ENCODE measurements at regions not wholly inside any gene's neighbourhood (a gene's known extent, or its start where the extent isn't known, plus 50 kb on each side); places are given as distances from the start of the nearest gene placed in this dataset.
"Not testable (repeated sequence)": the region's sequence is repeated elsewhere in the genome, so short reads cannot be mapped to it uniquely, and the experiment has no call there.

DNA sequence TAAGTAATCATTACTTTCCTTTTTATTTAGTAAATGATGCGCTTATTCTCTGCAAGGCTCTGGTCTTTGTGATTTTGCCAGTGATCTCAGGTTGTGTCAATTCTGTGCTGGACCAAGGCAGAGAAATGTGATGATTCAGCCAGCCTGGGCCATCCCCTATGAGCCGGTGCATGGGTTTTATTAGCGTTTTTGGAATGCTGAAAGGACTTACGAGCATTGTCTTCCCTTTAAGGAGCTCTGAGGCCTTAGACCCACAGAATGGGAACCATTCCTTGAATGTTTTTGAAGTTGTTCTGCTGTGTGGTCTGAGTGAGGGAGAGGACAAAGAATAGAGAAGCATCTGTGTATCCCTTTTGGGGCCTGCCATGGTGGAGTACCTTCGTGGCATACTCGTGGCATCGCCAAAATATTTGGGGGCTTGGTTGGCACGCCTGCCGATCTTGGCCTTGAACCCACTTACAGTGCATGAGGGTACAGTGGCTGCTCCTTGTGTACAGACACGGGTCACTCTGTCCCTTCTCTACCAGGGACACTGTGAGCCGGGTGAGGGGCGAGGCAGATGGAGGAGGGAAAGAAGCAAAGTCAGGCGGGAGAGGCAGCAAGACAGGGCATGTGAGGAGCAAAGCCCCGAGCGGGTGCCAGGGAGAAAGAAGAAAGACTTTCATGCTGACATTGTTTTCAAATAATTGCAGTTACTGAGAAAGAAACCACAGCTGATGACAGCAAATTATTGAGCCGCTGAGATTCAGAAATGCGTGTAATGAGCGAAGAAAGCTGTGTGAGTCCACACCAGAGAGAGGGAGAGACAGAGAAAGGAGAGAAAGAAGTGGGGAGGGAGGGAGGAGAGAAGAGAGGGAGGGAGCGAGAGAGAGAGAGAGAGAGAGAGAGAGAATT lies 269.4 kb upstream of the RGMA start:
- no peak for DNase-seq

GRCh38 chr15:93348711-93349545 lies 259.9 kb upstream of the RGMA start:
- DNase-seq: no peak

DNA sequence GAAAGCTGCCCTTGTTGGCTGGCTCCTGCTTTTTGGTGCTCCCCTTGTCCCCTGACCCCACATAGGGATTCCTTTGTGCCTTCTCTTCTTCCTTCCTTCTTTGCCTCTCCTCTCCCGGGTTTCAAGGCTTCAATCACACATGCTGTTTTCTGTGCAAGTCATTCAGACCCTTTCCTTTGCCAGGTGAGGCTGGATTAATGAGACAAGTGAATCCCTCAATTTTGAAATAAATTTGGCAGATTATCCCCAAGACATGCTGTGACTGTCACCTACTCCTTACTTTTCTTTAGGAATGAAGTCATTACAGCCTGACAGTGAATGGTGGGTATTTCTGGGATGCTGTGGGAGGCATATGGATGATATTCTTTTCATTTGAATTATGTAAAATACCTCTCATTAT lies 259.0 kb upstream of the RGMA start:
- no peak for DNase-seq

GRCh38 chr15:93345981-93346380 lies 257.0 kb upstream of the RGMA start:
- no peak for DNase-seq

DNA sequence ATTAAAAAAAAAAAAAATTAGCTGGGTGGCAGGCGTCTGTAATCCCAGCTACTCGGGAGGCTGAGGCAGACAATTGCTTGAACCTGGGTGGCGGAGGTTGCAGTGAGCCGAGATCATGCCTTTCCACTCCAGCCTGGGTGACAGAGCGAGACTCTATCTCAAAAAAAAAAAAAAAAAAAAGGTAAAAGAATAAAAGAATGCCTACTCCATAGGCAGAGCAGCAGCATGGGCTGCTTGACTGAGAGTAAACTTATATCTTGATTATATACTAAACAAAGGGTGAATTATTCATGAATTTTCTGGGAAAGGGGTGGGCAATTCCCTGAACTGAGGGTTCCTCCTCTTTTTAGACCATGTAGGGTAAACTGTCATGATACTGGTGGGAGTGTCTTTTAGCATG lies 254.4 kb upstream of the RGMA start:
- not testable (repeated sequence) for DNase-seq

DNA sequence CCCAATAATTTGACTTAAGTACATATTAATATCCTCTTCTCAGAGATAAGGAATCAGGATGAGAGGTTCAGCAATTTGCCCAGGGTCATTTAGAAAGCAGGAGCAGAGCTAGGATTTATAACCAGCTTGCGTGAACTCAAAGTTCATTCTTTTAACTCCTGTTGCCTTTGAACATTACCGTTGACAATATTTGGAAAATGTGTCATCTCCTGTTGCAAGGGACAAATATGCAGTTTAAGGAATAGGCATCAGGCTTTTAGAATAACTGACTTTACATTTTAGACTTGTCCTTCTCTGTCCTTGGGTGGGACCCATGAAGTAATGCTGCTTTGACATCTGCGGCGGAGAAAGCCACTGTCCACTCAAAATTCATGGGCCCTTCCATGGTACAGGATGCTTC lies 252.2 kb upstream of the RGMA start:
- no peak for DNase-seq

DNA sequence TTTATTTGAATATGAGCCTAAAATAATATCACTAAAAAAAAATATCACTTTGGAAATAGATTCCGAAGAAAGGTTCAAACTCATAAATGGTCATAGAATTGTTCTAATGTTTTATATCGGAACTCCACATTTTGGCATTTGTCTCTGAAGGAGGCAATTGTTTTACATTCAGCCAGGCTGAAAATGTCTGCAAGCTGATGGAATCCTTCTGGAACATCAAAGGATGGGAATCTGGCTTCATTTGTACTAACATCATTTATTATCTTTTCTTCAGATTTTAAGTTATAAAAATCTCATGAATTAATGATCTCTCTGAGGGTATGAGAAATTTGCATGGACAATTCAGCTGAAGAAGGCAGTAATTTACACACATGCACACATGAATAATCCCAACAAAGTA lies 251.4 kb upstream of the RGMA start:
- no peak for DNase-seq

DNA sequence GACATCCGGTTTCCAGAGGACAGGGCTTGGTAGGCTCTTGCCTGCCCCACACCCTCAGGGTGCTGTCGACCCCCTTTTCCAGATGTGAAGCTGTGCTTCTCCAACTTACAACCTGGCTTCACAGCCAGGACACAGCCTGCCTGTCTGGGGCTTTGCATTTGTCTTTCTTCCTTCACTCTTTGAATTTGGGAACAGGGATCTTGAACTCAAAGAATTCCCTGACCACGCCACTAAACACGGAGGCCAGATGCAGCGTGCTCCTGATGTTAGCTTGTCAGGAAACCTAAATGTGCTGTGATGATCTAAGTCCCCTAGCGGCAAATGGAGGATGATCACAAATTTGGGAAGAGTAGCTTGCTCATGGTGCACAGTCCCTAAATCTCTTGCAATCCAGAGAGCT lies 244.8 kb upstream of the RGMA start:
- DNase-seq: no peak

DNA sequence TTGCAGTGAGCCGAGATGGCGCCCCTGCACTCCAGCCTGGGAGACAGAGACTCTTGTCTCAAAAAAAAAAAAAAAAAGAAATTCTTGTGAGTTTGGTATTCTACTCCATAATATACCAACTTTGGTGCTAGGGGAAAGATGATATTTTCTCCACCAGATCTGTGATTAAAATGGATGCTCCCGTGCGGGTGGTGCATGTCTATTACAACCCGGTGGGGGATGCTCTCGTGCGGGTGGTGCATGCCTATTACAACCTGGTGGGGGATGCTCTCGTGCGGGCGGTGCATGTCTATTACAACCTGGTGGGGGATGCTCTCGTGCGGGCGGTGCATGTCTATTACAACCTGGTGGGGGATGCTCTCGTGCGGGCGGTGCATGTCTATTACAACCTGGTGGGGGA lies 244.1 kb upstream of the RGMA start:
- DNase-seq: not testable (repeated sequence)

DNA sequence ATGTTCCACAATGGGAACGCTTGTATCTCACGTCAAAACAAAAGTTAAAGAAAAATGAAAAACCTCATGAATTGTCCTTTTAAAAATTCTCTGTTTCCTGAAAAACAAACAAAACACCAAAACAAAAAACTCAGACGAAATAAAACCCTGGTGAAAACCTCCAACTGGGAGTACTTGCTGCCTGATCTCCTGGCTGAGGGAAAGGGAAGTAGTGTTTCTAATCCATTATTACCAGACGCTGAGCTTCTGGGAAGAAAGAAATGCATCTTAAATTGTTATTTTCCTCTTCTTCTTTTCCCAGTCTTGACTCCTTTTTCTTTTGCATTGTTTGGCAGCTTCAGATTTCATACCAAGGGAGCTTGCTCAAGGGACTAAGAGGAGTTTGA lies 243.2 kb upstream of the RGMA start:
- DNase-seq: no peak

DNA sequence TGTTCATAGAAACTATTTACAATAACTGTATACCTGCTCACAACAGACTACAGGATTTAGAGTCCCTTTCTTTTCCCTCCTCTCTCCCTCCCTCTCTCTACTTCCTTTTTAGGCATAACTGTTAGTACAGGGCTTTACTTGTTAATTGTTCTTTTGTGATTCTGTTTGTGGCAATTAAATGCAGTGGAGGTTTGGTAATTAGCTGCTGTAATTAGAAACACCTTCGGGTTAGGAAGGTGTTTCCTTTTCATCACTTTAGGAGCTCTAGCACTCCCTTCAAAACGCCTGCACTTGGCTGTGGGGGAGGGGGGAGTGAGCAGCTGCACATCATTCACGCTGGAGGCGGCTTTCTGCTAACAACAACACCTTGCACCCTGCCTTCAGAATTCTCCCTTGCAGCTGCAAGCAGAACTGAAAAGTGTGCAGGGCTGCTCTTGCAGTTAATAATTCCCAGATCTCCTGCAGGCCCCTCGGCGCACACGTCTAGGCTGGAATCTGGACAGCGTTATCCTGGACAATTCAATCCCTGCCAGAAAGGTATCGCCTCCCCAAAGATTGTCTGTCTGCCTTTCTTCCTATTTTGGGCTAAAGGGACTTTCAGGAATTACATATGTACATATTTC lies 242.6 kb upstream of the RGMA start:
- no peak for DNase-seq

GRCh38 chr15:93330912-93331544 lies 242.0 kb upstream of the RGMA start:
- DNase-seq: no peak

DNA sequence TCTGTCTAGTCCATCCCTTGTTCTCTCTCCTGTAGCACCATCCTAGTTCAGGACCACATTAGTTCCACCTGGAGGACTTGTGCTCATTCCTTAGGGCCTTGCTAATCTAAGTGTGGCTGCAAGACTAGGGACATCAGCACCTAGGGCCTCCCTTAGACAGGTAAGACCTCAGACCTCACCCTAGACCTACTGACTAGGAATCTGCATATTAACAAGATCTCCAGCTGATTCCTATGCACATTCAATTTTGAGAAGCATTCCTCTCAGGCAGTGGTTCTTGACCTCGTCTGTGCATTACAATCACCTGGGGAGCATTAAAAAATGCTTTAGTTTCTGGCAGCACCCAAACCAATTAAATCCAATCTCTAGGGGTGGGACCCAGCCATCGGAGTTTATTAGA lies 238.4 kb upstream of the RGMA start:
- no peak for DNase-seq

GRCh38 chr15:93324186-93324975 lies 235.4 kb upstream of the RGMA start:
- DNase-seq: no peak

GRCh38 chr15:93321881-93322282 lies 232.9 kb upstream of the RGMA start:
- DNase-seq: no peak

DNA sequence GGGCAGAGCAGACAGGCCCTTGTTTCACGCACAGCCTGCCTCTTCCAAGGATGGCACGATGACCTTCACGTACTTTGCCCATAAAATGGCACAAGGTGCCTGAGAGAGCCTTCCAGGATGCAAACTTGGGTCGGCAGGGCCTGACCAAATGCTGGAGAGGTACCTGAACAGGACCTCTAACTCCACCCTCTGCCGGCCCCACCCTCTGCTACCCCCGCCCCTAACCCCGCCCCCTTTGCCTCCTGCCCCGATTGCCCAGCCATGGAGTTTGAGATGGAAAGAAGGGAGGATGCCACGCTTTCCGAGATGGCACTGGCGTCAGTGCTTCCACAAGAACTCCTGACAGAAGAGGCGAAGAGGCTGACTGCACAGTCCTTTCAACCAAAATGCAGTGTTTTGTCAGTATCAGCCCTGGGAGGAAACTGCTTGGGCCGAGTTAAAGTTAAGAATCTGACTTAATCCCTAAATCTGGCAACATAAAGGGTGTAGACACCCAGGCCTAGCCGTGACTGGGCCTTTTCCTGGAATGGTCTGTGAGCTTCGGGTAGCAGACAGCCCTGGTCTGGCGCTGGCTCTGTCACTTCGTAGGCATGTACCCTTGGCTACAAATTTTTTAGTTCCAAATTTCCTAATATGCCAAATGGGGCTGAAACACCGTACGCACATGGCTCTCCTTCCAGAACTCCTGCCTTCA lies 230.3 kb upstream of the RGMA start:
- no peak for DNase-seq

DNA sequence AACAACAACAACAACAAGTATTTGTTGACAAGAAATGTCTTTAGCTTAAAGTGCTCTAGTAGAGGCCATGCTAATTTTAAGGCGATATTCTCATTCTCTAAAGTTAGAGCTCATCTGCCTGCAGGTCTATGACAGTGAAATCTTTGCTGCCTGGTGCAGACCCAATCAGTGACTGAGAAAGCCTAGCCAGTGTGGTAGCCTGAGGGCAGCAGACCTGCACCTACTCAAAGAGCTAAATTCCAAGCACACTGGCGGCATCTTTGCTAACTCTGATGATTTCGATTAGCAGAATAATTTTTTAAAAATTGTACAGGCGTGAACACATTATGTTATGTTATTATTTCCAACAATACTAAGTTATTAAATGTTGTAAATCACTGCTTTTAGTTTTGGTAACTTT lies 228.8 kb upstream of the RGMA start:
- DNase-seq: no peak

- no peak for DNase-seq
Measured at GRCh38 chr15:93314245-93314644, 225.2 kb upstream of the RGMA start.

- peak; percentile 51 for DNase-seq
Measured at GRCh38 chr15:93312891-93313486, 224.0 kb upstream of the RGMA start.

- DNase-seq: no peak
Measured at GRCh38 chr15:93311620-93312019, 222.6 kb upstream of the RGMA start.

All from renal pelvis (tissue), 1 donor.